ENCODE measurements at regions not wholly inside any gene's neighbourhood (a gene's known extent, or its start where the extent isn't known, plus 50 kb on each side); places are given as distances from the start of the nearest gene placed in this dataset.

DNA sequence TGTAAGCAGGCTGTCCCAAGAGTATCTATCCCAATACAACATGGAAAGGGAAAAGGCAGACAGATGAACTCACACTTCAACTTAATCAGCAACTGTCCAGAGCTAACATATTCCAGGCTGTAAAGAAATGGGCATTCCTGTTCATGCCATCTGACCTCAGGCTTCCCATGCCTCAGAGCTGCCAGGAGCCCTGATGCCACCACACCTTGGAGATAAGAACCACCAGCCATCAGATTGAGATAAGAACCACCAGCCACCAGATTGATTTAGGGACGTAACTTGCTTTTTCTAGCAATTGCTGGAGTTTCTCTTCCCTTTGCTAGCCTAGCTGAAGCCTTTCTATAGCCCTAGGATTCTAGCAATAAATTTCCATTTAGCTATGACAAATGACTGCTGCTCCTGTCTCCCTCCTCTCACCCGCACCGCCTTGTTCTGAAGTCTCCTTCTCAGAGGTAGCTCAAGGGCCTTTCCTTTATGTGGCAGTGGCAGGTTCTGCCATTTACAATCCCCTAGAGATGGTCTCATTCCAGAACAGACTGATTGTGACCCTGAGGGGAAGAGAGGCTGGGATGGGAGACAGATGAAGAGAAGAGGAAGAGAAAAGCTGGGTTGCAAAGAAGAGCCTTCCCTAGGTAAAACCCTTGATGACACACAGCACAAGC lies 88.0 kb upstream of the CTTNBP2NL start:
- no peaks in the 10 kb centered on the region for H3K36me3 ChIP-seq
- 71% methylated on average over 3 of the region's 3 CpGs for WGBS

DNA sequence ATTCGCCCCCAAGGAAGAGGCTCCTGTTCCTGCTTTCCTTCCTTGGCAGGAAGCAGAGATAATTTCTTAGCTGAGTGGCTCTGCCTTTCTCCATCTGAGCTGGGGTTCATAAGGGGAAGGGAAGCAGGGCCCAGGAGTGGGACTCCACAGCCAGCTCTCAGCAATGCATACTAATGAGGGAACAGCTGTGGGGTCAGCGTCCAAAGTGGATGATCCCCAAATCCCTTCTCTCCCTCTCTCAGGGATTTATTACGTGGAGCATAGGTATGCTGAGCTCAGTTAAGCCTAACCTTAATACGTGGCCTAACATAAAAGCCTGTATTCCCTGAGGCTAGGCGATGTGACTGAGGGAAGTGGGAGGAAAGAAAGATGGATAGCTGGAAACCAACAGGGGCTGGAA lies 87.3 kb upstream of the CTTNBP2NL start:
- 67% methylated on average over 5 of the region's 5 CpGs for WGBS
- Histone ChIP-seq H3K27me3 (no peaks in the 10 kb centered on the region), H3K27ac (no peak overlapping the region), H3K36me3 (no peaks in the 10 kb centered on the region), H3K4me1 (no peaks in the 10 kb centered on the region), H3K9me3 (no peaks in the 10 kb centered on the region), H3K4me3 (no peak overlapping the region)
- TF ChIP-seq POLR2A (IDR thresholded peaks at IDR 0.05) = no peak
- TF ChIP-seq, protein P1, sequence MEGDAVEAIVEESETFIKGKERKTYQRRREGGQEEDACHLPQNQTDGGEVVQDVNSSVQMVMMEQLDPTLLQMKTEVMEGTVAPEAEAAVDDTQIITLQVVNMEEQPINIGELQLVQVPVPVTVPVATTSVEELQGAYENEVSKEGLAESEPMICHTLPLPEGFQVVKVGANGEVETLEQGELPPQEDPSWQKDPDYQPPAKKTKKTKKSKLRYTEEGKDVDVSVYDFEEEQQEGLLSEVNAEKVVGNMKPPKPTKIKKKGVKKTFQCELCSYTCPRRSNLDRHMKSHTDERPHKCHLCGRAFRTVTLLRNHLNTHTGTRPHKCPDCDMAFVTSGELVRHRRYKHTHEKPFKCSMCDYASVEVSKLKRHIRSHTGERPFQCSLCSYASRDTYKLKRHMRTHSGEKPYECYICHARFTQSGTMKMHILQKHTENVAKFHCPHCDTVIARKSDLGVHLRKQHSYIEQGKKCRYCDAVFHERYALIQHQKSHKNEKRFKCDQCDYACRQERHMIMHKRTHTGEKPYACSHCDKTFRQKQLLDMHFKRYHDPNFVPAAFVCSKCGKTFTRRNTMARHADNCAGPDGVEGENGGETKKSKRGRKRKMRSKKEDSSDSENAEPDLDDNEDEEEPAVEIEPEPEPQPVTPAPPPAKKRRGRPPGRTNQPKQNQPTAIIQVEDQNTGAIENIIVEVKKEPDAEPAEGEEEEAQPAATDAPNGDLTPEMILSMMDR (IDR thresholded peaks at IDR 0.05) = no peak
- TF ChIP-seq POLR2AphosphoS5 (IDR thresholded peaks at IDR 0.05) = no peak
- no peak for TF ChIP-seq EP300 (IDR thresholded peaks at IDR 0.05)
- DNase-seq (ENCODE audit: low spot score in 2 of 2) = no peak

More for the DNA sequence above, 88.0 kb upstream of the CTTNBP2NL start:
- Histone ChIP-seq H3K27ac (no peak overlapping the region), H3K9me3 (no peaks in the 10 kb centered on the region), H3K4me3 (no peak overlapping the region), H3K4me1 (no peaks in the 10 kb centered on the region), H3K27me3 (no peaks in the 10 kb centered on the region)
- no peak for DNase-seq (ENCODE audit: low spot score in 2 of 2)
- TF ChIP-seq EP300 (IDR thresholded peaks at IDR 0.05) (no peak), POLR2AphosphoS5 (IDR thresholded peaks at IDR 0.05) (no peak)
- TF ChIP-seq, protein P1 (IDR thresholded peaks at IDR 0.05) = no peak

- no peak for DNase-seq (ENCODE audit: low spot score in 2 of 2)
- WGBS = 63% methylated on average over 5 of the region's 5 CpGs
- no peak overlapping the region for H3K27ac ChIP-seq
- TF ChIP-seq EP300 (IDR thresholded peaks at IDR 0.05) (no peak), POLR2AphosphoS5 (IDR thresholded peaks at IDR 0.05) (no peak), POLR2A (IDR thresholded peaks at IDR 0.05) (no peak)
- TF ChIP-seq, protein P1 (IDR thresholded peaks at IDR 0.05) = no peak
- no peaks in the 10 kb centered on the region for H3K9me3 ChIP-seq
- no peaks in the 10 kb centered on the region for H3K27me3 ChIP-seq
- H3K4me1 ChIP-seq = no peaks in the 10 kb centered on the region
- H3K4me3 ChIP-seq = no peak overlapping the region
- H3K36me3 ChIP-seq = no peaks in the 10 kb centered on the region
Observed at GRCh38 chr1:112309499-112309898, 86.5 kb upstream of the CTTNBP2NL start.

- H3K27ac ChIP-seq = no peak overlapping the region
- H3K36me3 ChIP-seq = no peaks in the 10 kb centered on the region
- H3K4me3 ChIP-seq = no peak overlapping the region
- WGBS = 83% methylated on average over 2 of the region's 5 CpGs
- TF ChIP-seq, protein P1 (IDR thresholded peaks at IDR 0.05) = no peak
- TF ChIP-seq EP300 (IDR thresholded peaks at IDR 0.05) (no peak), POLR2A (IDR thresholded peaks at IDR 0.05) (no peak), POLR2AphosphoS5 (IDR thresholded peaks at IDR 0.05) (no peak)
- no peaks in the 10 kb centered on the region for H3K9me3 ChIP-seq
- no peaks in the 10 kb centered on the region for H3K27me3 ChIP-seq
- no peak for DNase-seq (ENCODE audit: low spot score in 2 of 2)
- H3K4me1 ChIP-seq = no peaks in the 10 kb centered on the region
Observed at GRCh38 chr1:112312315-112312714, 83.7 kb upstream of the CTTNBP2NL start.

GRCh38 chr1:112312879-112313278 lies 83.1 kb upstream of the CTTNBP2NL start:
- TF ChIP-seq POLR2AphosphoS5 (IDR thresholded peaks at IDR 0.05) (no peak), EP300 (IDR thresholded peaks at IDR 0.05) (no peak), POLR2A (IDR thresholded peaks at IDR 0.05) (no peak)
- TF ChIP-seq, protein P1 (IDR thresholded peaks at IDR 0.05) = no peak
- Histone ChIP-seq H3K4me1 (no peaks in the 10 kb centered on the region), H3K36me3 (no peaks in the 10 kb centered on the region), H3K9me3 (no peaks in the 10 kb centered on the region), H3K27ac (no peak overlapping the region), H3K4me3 (no peak overlapping the region), H3K27me3 (no peaks in the 10 kb centered on the region)
- 84% methylated on average over 5 of the region's 5 CpGs for WGBS
- no peak for DNase-seq (ENCODE audit: low spot score in 2 of 2)

All from suprapubic skin (tissue), 4 donors.